SK-N-SH treated with all-trans-retinoic acid at 6 μM for 48 hours (cell line): ENCODE measurements at regions not wholly inside any gene's neighbourhood (a gene's known extent, or its start where the extent isn't known, plus 50 kb on each side); places are given as distances from the start of the nearest gene placed in this dataset.

Experiments used
- ARNTL ChIP-seq: fragments of 450-650 bp; formaldehyde crosslinking; IDR thresholded peaks from 2 replicates; pipeline ENCODE4 v1.5.0; 2020; ENCODE audit warnings: low read depth, mild to moderate bottlenecking, moderate library complexity, borderline replicate concordance
- BACH2 ChIP-seq: fragments of 250-450 bp; sonication (Bioruptor Pico); IDR thresholded peaks from 2 replicates; pipeline ENCODE4 v1.9.0; 2021; ENCODE audit warnings: mild to moderate bottlenecking, borderline replicate concordance
- CREB5 ChIP-seq: fragments of 250-450 bp; sonication (Bioruptor Pico); IDR thresholded peaks from 2 replicates; pipeline ENCODE4 v1.5.1; 2020; ENCODE audit warnings: low read depth, mild to moderate bottlenecking, moderate library complexity
- CSDC2 ChIP-seq: fragments of 250-450 bp; sonication (Bioruptor Pico); IDR thresholded peaks from 2 replicates; pipeline ENCODE4 v1.5.0; 2020; ENCODE audit warnings: mild to moderate bottlenecking, moderate library complexity
- PATZ1 ChIP-seq: fragments of 250-450 bp; sonication (Bioruptor Pico); IDR thresholded peaks from 2 replicates; pipeline ENCODE4 v1.8.0; 2020; ENCODE audit warnings: mild to moderate bottlenecking, moderate library complexity, borderline replicate concordance
- POU6F1 ChIP-seq: fragments of 250-450 bp; sonication (Bioruptor Pico); IDR thresholded peaks from 2 replicates; pipeline ENCODE4 v1.8.0; 2021; ENCODE audit warnings: low read depth, mild to moderate bottlenecking, moderate library complexity, borderline replicate concordance
- ZNF8 ChIP-seq: fragments of 450-650 bp; formaldehyde crosslinking; IDR thresholded peaks from 2 replicates; pipeline ENCODE4 v1.5.0; 2020; ENCODE audit warnings: mild to moderate bottlenecking, moderate library complexity

- TF ChIP-seq POU6F1: no peak
- no peak for TF ChIP-seq BACH2 (CRISPR knock-in tag)
- no peak for TF ChIP-seq ZNF8
- TF ChIP-seq CSDC2: no peak
- no peak for TF ChIP-seq PATZ1
- TF ChIP-seq CREB5 (CRISPR knock-in tag): no peak
- no peak for TF ChIP-seq ARNTL (CRISPR knock-in tag)
These were observed 103.2 kb downstream of the VCX2 start for GRCh38 chrX:8067754-8068462.
